ENCODE measurements at regions not wholly inside any gene's neighbourhood (a gene's known extent, or its start where the extent isn't known, plus 50 kb on each side); places are given as distances from the start of the nearest gene placed in this dataset.

GRCh38 chr2:121897335-121897970, 142.0 kb downstream of the TSN start:
- TF ChIP-seq, protein P1, sequence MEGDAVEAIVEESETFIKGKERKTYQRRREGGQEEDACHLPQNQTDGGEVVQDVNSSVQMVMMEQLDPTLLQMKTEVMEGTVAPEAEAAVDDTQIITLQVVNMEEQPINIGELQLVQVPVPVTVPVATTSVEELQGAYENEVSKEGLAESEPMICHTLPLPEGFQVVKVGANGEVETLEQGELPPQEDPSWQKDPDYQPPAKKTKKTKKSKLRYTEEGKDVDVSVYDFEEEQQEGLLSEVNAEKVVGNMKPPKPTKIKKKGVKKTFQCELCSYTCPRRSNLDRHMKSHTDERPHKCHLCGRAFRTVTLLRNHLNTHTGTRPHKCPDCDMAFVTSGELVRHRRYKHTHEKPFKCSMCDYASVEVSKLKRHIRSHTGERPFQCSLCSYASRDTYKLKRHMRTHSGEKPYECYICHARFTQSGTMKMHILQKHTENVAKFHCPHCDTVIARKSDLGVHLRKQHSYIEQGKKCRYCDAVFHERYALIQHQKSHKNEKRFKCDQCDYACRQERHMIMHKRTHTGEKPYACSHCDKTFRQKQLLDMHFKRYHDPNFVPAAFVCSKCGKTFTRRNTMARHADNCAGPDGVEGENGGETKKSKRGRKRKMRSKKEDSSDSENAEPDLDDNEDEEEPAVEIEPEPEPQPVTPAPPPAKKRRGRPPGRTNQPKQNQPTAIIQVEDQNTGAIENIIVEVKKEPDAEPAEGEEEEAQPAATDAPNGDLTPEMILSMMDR (IDR thresholded peaks at IDR 0.05): no peak
- TF ChIP-seq POLR2A (IDR thresholded peaks at IDR 0.05): no peak

All from body of pancreas (tissue), 4 donors.